A673 (cell line): ENCODE measurements at regions not wholly inside any gene's neighbourhood (a gene's known extent, or its start where the extent isn't known, plus 50 kb on each side); places are given as distances from the start of the nearest gene placed in this dataset.

Experiments used
- CTCF ChIP-seq: fragments of 300-800, 200-600 bp; sonication (generic); conservative IDR thresholded peaks from 2 replicates; pipeline ENCODE4 v1.5.1; 2017; ENCODE audit warnings: low read depth, mild to moderate bottlenecking, antibody characterized with exemption, low read length, moderate library complexity, mixed read lengths
- EZH2 ChIP-seq: fragments of 200-600 bp; sonication (generic); IDR thresholded peaks from 2 replicates; pipeline ENCODE4 v1.6.1; 2017; ENCODE audit warnings: borderline replicate concordance, low read depth, mild to moderate bottlenecking, mixed read lengths, antibody characterized with exemption, low read length; ENCODE audit not compliant: poor library complexity, severe bottlenecking

GRCh38 chr10:8787649-8788048 is 733.2 kb downstream of the GATA3 start:
- TF ChIP-seq CTCF (no peak), EZH2 (no peak)
